Stimulated activated CD4-positive, alpha-beta T cell treated with anti-CD3 and anti-CD28 coated beads, Interleukin-15, amount 100 ng/mL, for 48 hours (primary cell): ENCODE measurements at regions not wholly inside any gene's neighbourhood (a gene's known extent, or its start where the extent isn't known, plus 50 kb on each side); places are given as distances from the start of the nearest gene placed in this dataset.

ENCODE experiments used
- DNase-seq, 2 donors: peaks; one replicate each; pipeline ENCODE4 v3.0.0-alpha.2; 2020; ENCODE audit warnings: low read depth in 2 of 2

DNA sequence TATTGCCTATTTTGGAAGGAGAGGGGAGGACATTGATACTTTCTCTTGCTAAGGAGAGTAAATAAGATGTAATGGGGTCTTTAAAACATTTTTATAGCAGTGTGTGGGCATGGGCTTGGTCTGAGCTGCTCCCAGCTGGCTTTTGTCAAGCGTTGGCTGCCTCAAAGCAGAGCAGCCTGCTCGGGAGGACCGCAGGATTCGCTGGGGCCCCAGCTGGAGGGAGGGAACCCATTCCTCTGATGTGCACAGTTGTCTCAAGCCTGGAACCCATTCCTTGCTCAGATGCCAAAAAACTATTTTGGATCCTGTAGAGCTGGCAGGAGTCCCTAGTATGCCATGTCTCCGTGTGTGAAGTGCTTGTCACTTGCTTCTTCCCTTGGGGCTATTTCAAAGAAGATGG is 59.4 kb upstream of the RMDN2 start:
- no peak for DNase-seq

DNA sequence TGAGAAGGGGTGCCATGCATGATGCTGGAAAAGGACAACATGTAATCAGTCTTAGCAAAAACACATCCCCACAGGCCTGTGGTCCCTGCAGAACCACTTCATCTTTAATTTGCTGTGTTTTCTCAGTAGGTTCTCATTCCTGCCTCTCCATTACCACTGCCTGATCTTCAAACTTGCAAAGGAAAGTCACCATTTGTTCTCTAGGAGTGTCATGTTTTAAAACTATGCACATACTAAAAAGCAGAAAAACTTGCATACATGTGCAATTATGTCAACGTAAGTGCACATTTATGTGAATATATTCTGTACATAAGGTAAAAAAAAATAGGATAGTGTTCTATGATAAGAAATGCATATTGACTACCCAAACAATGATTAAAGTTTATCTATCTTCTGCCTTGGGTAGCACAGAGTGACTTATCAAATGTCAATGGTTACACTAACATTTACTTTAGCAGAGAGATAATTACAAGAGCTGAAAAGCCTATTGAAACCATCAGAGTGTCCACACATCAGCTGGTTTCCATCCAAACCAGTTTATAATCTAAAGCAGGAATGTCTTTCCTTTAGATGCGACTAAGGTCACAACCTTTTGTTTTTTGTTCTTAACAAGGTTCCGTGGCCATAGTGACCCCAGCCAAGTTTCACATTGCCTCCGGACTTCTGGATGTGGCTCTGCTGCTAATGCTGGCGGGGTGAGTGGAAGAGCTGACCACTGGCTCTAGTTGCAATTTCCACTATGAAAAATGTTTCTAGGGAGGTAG is 58.7 kb upstream of the RMDN2 start:
- DNase-seq = no peak

- no peak for DNase-seq
Measured at GRCh38 chr2:37867166-37867565, 57.9 kb upstream of the RMDN2 start.

DNA sequence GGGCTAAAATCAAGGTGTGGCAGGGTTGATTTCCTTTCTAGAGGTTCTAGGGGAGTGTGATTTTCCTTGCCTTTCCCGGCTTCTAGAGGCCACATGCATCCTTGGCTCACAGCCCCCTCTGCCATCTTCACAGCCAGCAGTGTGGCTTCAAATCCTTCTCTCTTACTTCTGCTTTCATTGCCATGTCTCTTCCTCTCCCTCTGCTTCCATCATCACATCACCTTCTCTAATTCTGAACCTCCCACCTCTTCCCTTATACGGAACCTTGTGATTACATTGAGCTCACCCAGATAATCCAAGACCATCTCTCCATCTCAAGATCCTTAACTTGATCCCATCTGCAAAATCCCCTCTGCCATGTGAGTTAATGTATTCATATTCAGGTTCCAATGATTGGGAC is 56.2 kb upstream of the RMDN2 start:
- no peak for DNase-seq

GRCh38 chr2:37869304-37869703 is 55.8 kb upstream of the RMDN2 start:
- DNase-seq = no peak

DNA sequence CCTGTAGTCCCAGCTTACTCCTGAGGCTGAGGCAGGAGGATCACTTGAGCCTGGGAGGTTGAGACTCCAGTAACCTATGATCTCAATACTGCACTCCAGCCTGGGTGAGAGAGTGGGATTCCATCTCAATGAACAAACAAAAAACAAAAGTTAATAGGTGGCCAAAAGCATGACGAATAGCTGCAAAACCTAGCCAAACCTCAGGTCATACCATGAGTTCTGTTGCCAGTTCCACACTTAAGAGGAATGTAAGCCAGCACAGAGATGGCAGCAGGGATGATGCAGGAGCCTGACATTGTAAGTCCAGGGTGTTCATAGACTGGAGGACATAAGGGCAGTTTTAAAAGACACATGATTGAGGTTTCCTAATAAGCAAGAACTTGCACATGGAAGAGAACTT is 55.3 kb upstream of the RMDN2 start:
- DNase-seq = no peak

GRCh38 chr2:37870829-37871228 is 54.3 kb upstream of the RMDN2 start:
- DNase-seq = no peak

DNA sequence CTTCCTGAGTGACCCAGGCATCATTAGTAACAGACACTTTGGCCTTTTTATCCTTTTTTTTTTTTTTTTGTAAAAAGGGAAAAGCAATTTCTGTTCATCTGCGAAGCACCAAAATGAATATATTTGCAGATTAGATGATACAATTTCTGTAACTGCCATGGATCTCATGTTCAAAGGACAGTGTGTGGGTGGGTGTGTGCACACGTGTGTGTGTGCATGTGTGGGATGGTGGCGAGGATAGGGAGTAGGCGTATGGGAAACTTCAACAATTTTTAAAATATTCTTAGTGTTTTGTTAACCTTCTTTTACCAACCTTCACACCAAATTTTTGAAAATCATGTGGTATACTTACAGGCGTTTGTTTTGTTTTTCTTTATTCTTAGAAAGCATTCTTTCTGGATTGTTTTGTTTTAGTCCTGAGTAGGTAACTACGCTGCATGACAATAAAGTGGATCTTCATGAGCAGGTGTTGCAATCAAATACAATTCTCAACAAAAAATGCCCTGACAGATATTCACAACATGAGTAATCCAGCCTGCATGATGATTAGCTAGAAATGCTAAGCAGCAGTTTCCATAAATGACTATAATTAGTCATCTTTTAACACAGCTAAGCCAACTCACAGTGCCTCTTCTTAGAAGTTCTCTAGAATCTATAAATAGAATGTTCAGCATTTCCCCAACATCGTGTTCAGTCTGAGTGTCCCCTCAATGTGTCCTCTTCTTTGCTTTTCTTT is 53.5 kb upstream of the RMDN2 start:
- no peak for DNase-seq

- no peak for DNase-seq
Measured at GRCh38 chr2:37872192-37872750, 52.8 kb upstream of the RMDN2 start.

- DNase-seq = no peak
Measured at GRCh38 chr2:37873229-37873628, 51.9 kb upstream of the RMDN2 start.

GRCh38 chr2:37873749-37874330 is 51.2 kb upstream of the RMDN2 start:
- no peak for DNase-seq

- no peak for DNase-seq
Measured at GRCh38 chr2:37874470-37874869, 50.6 kb upstream of the RMDN2 start.
